ENCODE measurements at regions not wholly inside any gene's neighbourhood (a gene's known extent, or its start where the extent isn't known, plus 50 kb on each side); places are given as distances from the start of the nearest gene placed in this dataset.

DNA sequence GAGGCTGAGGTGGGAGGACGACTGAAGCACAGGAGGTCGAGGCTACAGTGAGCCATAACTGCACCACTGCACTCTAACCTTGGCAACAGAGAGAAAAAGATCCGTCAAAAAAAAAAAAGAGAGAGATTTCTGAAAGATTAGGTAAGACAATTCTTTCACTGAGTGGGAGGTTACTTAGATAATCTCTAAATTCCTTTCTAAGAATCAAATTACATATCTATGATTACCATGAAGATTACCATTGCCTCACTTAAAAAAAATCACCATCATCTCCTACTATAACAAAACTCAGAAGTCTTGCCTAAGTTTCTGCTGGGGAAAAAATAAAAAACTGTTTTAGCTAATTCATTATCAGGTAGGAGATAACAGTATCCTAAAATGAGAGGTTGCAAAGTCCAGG is 366.7 kb downstream of the DUSP6 start:
- TF ChIP-seq POLR2A (IDR thresholded peaks at IDR 0.05; ENCODE audit: low read depth, low read length) (no peak), POLR2AphosphoS5 (IDR thresholded peaks at IDR 0.05; ENCODE audit: low read depth, low read length) (no peak), TAF1 (IDR thresholded peaks at IDR 0.05; ENCODE audit: borderline replicate concordance, low read depth, low read length) (no peak)

Data from GM12892 (cell line).